ENCODE measurements at regions not wholly inside any gene's neighbourhood (a gene's known extent, or its start where the extent isn't known, plus 50 kb on each side); places are given as distances from the start of the nearest gene placed in this dataset.

DNA sequence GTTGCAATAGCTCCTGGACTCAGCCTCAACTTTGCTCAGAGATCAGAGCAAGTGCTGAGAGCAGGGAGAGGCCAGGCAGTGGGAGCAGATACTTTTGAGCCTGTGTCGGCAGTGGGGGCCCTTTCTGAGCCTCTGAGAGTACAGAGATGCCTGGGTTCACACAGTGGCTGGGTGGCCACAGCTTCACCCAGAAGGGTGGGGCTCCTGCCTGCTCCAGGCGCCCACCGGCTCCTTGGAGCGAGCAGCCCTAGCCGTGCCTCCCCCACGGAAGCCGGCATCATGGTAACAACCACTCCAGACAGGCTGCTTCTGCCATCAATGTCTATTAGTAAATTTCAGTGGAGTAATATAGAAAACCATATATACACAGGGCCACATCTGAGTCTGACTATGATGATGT lies 619.2 kb upstream of the SETBP1 start:
- TF ChIP-seq, protein P1, sequence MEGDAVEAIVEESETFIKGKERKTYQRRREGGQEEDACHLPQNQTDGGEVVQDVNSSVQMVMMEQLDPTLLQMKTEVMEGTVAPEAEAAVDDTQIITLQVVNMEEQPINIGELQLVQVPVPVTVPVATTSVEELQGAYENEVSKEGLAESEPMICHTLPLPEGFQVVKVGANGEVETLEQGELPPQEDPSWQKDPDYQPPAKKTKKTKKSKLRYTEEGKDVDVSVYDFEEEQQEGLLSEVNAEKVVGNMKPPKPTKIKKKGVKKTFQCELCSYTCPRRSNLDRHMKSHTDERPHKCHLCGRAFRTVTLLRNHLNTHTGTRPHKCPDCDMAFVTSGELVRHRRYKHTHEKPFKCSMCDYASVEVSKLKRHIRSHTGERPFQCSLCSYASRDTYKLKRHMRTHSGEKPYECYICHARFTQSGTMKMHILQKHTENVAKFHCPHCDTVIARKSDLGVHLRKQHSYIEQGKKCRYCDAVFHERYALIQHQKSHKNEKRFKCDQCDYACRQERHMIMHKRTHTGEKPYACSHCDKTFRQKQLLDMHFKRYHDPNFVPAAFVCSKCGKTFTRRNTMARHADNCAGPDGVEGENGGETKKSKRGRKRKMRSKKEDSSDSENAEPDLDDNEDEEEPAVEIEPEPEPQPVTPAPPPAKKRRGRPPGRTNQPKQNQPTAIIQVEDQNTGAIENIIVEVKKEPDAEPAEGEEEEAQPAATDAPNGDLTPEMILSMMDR (IDR thresholded peaks at IDR 0.05; ENCODE audit: insufficient read depth, low read depth, low read length): no peak
- TF ChIP-seq EZH2 (IDR thresholded peaks at IDR 0.05; ENCODE audit: insufficient read depth, low read length): no peak
